ENCODE measurements at regions not wholly inside any gene's neighbourhood (a gene's known extent, or its start where the extent isn't known, plus 50 kb on each side); places are given as distances from the start of the nearest gene placed in this dataset.

DNA sequence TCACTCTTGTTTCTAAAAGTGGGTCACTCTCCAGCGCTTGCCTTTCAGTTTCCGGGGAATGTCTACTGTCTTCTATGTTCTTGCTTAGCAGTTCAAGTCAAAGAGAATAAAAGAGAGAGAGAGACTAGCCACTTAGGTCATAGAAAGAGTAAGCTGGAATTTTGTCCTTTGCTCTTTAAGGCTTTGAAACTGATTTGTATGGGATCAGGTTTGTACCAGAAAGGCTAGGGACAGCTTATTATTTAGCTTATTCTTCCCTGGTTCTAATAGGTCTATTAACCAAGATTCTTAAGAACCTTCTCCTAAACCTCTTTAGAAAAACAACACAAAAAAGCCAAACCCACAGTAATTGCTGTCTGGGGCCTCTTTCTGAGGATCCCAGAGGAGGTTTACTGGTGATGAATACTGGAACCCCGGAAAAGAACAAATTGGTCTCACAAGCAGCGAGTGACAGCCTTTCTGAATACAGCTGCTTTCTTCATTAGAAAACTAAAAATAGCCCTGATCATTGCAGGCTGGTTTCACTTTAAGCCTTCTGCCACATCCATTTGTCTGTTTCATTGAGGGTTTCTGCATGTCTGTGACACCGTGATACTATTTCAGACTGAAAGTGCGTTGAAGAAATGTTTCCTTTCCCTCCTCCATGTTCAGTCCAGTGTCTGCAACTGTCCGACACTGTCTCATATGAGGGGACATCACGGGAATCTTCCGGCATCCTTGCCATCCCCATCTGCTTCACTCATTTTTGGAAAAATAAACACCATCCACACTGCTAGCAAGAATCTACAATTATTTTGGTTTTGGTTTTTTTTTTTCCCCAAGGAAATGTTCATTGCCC lies 75.1 kb upstream of the ATXN1 start:
- no peaks in the 10 kb centered on the region for H3K79me2 ChIP-seq (ENCODE audit: control insufficient read depth, low read length)
- peaks cover 14% of the 10 kb centered on the region for H3K27me3 ChIP-seq (ENCODE audit: control insufficient read depth, low read length)
- no peak overlapping the region for H3K27ac ChIP-seq (ENCODE audit: low read depth, low read length)
- H3F3A ChIP-seq (ENCODE audit: control insufficient read depth, insufficient read depth): no peaks in the 10 kb centered on the region
- H3K4me1 ChIP-seq (ENCODE audit: control insufficient read depth, low read length): no peaks in the 10 kb centered on the region
- H3K4me3 ChIP-seq (ENCODE audit: low read length): no peak overlapping the region
- TF ChIP-seq EZH2phosphoT487 (IDR thresholded peaks at IDR 0.05; ENCODE audit: borderline replicate concordance, low read length): no peak
- TF ChIP-seq, protein P1, sequence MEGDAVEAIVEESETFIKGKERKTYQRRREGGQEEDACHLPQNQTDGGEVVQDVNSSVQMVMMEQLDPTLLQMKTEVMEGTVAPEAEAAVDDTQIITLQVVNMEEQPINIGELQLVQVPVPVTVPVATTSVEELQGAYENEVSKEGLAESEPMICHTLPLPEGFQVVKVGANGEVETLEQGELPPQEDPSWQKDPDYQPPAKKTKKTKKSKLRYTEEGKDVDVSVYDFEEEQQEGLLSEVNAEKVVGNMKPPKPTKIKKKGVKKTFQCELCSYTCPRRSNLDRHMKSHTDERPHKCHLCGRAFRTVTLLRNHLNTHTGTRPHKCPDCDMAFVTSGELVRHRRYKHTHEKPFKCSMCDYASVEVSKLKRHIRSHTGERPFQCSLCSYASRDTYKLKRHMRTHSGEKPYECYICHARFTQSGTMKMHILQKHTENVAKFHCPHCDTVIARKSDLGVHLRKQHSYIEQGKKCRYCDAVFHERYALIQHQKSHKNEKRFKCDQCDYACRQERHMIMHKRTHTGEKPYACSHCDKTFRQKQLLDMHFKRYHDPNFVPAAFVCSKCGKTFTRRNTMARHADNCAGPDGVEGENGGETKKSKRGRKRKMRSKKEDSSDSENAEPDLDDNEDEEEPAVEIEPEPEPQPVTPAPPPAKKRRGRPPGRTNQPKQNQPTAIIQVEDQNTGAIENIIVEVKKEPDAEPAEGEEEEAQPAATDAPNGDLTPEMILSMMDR (IDR thresholded peaks at IDR 0.05; ENCODE audit: low read depth, low read length, poor library complexity, severe bottlenecking): no peak
- no peaks in the 10 kb centered on the region for H3K9me2 ChIP-seq (replicated peaks; ENCODE audit: control insufficient read depth, low read length)
- H3K9me3 ChIP-seq (ENCODE audit: control insufficient read depth, insufficient read depth, low read length): no peaks in the 10 kb centered on the region
- no peaks in the 10 kb centered on the region for H3K36me3 ChIP-seq (ENCODE audit: control insufficient read depth, low read length)
- H3K4me2 ChIP-seq (ENCODE audit: low read length): no peak overlapping the region
- H4K20me1 ChIP-seq (ENCODE audit: control insufficient read depth, insufficient read depth, low read depth, low read length): no peaks in the 10 kb centered on the region

DNA sequence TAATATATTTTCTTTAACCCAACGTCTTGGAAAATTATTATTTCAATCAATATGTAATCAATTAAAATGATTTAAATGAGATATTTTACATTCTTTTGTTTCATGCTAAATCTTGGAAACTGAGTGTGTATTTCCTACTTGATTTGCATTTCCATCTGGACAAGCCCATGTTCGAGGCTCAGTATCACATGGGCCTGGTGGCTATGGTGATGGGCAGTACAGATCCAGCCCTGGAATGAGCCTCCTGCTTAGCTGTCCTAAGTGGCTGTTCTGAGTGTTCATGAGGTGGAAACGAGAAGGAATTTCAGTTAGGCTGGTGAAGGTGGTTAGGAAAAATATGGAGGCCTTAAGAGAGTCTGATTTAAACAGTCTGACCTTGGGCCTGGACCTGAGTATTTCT lies 73.0 kb upstream of the ATXN1 start:
- Histone ChIP-seq H3K4me1 (ENCODE audit: control insufficient read depth, low read length) (no peaks in the 10 kb centered on the region), H4K20me1 (ENCODE audit: control insufficient read depth, insufficient read depth, low read depth, low read length) (no peaks in the 10 kb centered on the region), H3F3A (ENCODE audit: control insufficient read depth, insufficient read depth) (no peaks in the 10 kb centered on the region), H3K27ac (ENCODE audit: low read depth, low read length) (no peak overlapping the region), H3K4me2 (ENCODE audit: low read length) (no peak overlapping the region), H3K9me2 (replicated peaks; ENCODE audit: control insufficient read depth, low read length) (no peaks in the 10 kb centered on the region), H3K9me3 (ENCODE audit: control insufficient read depth, insufficient read depth, low read length) (no peaks in the 10 kb centered on the region), H3K27me3 (ENCODE audit: control insufficient read depth, low read length) (peaks cover 10% of the 10 kb centered on the region), H3K4me3 (ENCODE audit: low read length) (no peak overlapping the region), H3K79me2 (ENCODE audit: control insufficient read depth, low read length) (no peaks in the 10 kb centered on the region), H3K36me3 (ENCODE audit: control insufficient read depth, low read length) (no peaks in the 10 kb centered on the region)
- TF ChIP-seq, protein P1 (IDR thresholded peaks at IDR 0.05; ENCODE audit: low read depth, low read length, poor library complexity, severe bottlenecking): no peak
- no peak for TF ChIP-seq EZH2phosphoT487 (IDR thresholded peaks at IDR 0.05; ENCODE audit: borderline replicate concordance, low read length)

DNA sequence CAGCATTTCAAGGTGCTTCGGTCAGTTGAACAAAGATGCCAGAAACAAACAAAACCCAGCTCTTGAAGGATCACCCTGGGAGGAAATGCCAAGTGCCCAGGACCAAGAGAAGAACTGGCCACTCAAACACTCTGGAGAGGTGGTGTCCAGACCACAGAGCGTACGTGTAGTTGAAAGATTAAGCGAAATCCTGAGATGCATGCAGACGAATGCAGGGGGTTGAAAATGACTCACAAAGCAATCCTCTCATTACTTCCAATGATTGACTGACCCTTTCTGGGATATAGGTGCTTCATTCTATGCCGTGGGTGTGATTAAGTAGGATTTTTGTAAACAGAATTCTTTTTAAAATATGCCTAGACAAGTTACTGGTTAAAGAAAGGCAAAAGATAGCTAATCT lies 71.5 kb upstream of the ATXN1 start:
- Histone ChIP-seq H3F3A (ENCODE audit: control insufficient read depth, insufficient read depth) (no peaks in the 10 kb centered on the region), H4K20me1 (ENCODE audit: control insufficient read depth, insufficient read depth, low read depth, low read length) (no peaks in the 10 kb centered on the region), H3K4me1 (ENCODE audit: control insufficient read depth, low read length) (no peaks in the 10 kb centered on the region), H3K36me3 (ENCODE audit: control insufficient read depth, low read length) (no peaks in the 10 kb centered on the region), H3K9me3 (ENCODE audit: control insufficient read depth, insufficient read depth, low read length) (no peaks in the 10 kb centered on the region), H3K4me3 (ENCODE audit: low read length) (no peak overlapping the region), H3K4me2 (ENCODE audit: low read length) (no peak overlapping the region), H3K9me2 (replicated peaks; ENCODE audit: control insufficient read depth, low read length) (no peaks in the 10 kb centered on the region), H3K79me2 (ENCODE audit: control insufficient read depth, low read length) (no peaks in the 10 kb centered on the region), H3K27me3 (ENCODE audit: control insufficient read depth, low read length) (peaks cover 10% of the 10 kb centered on the region), H3K27ac (ENCODE audit: low read depth, low read length) (no peak overlapping the region)
- no peak for TF ChIP-seq EZH2phosphoT487 (IDR thresholded peaks at IDR 0.05; ENCODE audit: borderline replicate concordance, low read length)
- TF ChIP-seq, protein P1 (IDR thresholded peaks at IDR 0.05; ENCODE audit: low read depth, low read length, poor library complexity, severe bottlenecking): no peak
